Vagina (tissue), 2 donors: ENCODE measurements at regions not wholly inside any gene's neighbourhood (a gene's known extent, or its start where the extent isn't known, plus 50 kb on each side); places are given as distances from the start of the nearest gene placed in this dataset.

Source experiments
- CTCF ChIP-seq, 3 experiments: fragments of 450-650 bp in 2 of 3; fragments of 200-600 bp in 1 of 3; sonication (generic) in 1 of 3; IDR thresholded peaks; one replicate each; pipeline ENCODE4 v1.5.1; 2017 to 2019; ENCODE audit warnings: antibody characterized with exemption in 3 of 3, mild to moderate bottlenecking in 2 of 3, moderate library complexity in 2 of 3
- POLR2A ChIP-seq, 2 donors: fragments of 450-650 bp; IDR thresholded peaks; one replicate each; pipeline ENCODE4 v1.6.1; 2017; ENCODE audit warnings: antibody characterized with exemption in 2 of 2, mild to moderate bottlenecking in 2 of 2, moderate library complexity in 2 of 2
- POLR2AphosphoS5 ChIP-seq, 2 donors: sonication (generic); formaldehyde crosslinking; IDR thresholded peaks; one replicate each; pipeline ENCODE4 v1.9.0; 2017; ENCODE audit warnings: antibody characterized with exemption in 2 of 2, mild to moderate bottlenecking in 2 of 2, low read depth in 1 of 2; ENCODE audit not compliant: insufficient read depth in 1 of 2

- TF ChIP-seq CTCF (IDR thresholded peaks at IDR 0.05) (no peak), POLR2AphosphoS5 (IDR thresholded peaks at IDR 0.05; ENCODE audit: insufficient read depth in 1 of 2, low read depth in 1 of 2) (no peak), POLR2A (IDR thresholded peaks at IDR 0.05) (no peak)
These were observed 130.0 kb upstream of the BACE2 start for GRCh38 chr21:41037936-41038335.
